Liver (tissue), 8 donors: ENCODE measurements at regions not wholly inside any gene's neighbourhood (a gene's known extent, or its start where the extent isn't known, plus 50 kb on each side); places are given as distances from the start of the nearest gene placed in this dataset.

Experiments
- DNase-seq: peaks from one replicate; pipeline ENCODE4 v3.0.0-alpha.2; 2017; ENCODE audit warnings: low spot score
- H3K27ac ChIP-seq, 2 donors: one replicate each; pipeline ENCODE4 v1.7.0; 2013; ENCODE audit warnings: inconsistent platforms in 2 of 2, low read length in 2 of 2, control low read depth in 1 of 2, low read depth in 1 of 2, mild to moderate bottlenecking in 1 of 2
- H3K27me3 ChIP-seq, 4 donors: one replicate each; pipeline versions ENCODE4 v1.6.1 to v1.7.0; 2013; ENCODE audit warnings: low read length in 3 of 4, inconsistent platforms in 1 of 4, mild to moderate bottlenecking in 1 of 4, moderate library complexity in 1 of 4; ENCODE audit not compliant: control insufficient read depth in 4 of 4, insufficient read depth in 4 of 4
- H3K36me3 ChIP-seq, 4 donors: one replicate each; pipeline versions ENCODE4 v1.6.1 to v1.7.0; 2013; ENCODE audit warnings: low read length in 3 of 4, mild to moderate bottlenecking in 3 of 4, low read depth in 1 of 4, moderate library complexity in 1 of 4; ENCODE audit not compliant: control insufficient read depth in 4 of 4, insufficient read depth in 3 of 4
- H3K4me1 ChIP-seq, 4 donors: one replicate each; pipeline versions ENCODE4 v1.6.1 to v1.7.0; 2013; ENCODE audit warnings: low read length in 3 of 4, mild to moderate bottlenecking in 3 of 4, moderate library complexity in 1 of 4; ENCODE audit not compliant: control insufficient read depth in 4 of 4, insufficient read depth in 4 of 4
- H3K4me3 ChIP-seq, 3 donors: one replicate each; pipeline versions ENCODE4 v1.6.1 to v1.7.0; 2013; ENCODE audit warnings: low read length in 3 of 3, control low read depth in 1 of 3, low read depth in 1 of 3, mild to moderate bottlenecking in 1 of 3
- H3K9ac ChIP-seq, 2 donors: one replicate each; pipeline ENCODE4 v1.7.0; 2013; ENCODE audit warnings: low read length in 2 of 2, mild to moderate bottlenecking in 2 of 2, moderate library complexity in 2 of 2, control low read depth in 1 of 2, low read depth in 1 of 2
- H3K9me3 ChIP-seq, 4 donors: one replicate each; pipeline versions ENCODE4 v1.6.1 to v1.7.0; 2013; ENCODE audit warnings: low read length in 3 of 4; ENCODE audit not compliant: control insufficient read depth in 4 of 4
- ATF3 ChIP-seq: IDR thresholded peaks from 2 replicates; pipeline ENCODE4 v1.6.1; 2016; ENCODE audit warnings: antibody characterized with exemption
- CTCF ChIP-seq: fragments of 150-350 bp; IDR thresholded peaks from 2 replicates; pipeline ENCODE4 v1.5.1; 2017; ENCODE audit warnings: improper control_type of control experiment, low read depth, low read length; ENCODE audit not compliant: missing input control
- EGR1 ChIP-seq, 2 donors: IDR thresholded peaks; 2 replicates each; pipeline ENCODE4 v1.6.1; 2016 to 2018; ENCODE audit warnings: antibody characterized with exemption in 2 of 2, low read depth in 2 of 2
- FOXA1 ChIP-seq: IDR thresholded peaks from 2 replicates; pipeline ENCODE4 v1.6.1; 2016; ENCODE audit warnings: antibody characterized with exemption
- FOXA2 ChIP-seq: IDR thresholded peaks from 2 replicates; pipeline ENCODE4 v1.6.1; 2016; ENCODE audit warnings: antibody characterized with exemption
- GABPA ChIP-seq, 2 donors: IDR thresholded peaks in 1 of 2; conservative IDR thresholded peaks in 1 of 2; 2 replicates each; pipeline ENCODE4 v1.6.1; 2016; ENCODE audit warnings: antibody characterized with exemption in 2 of 2, mild to moderate bottlenecking in 1 of 2, moderate library complexity in 1 of 2
- HNF4A ChIP-seq, 2 donors: conservative IDR thresholded peaks; 2 replicates each; pipeline ENCODE4 v1.6.1; 2016; ENCODE audit warnings: antibody characterized with exemption in 2 of 2, mild to moderate bottlenecking in 2 of 2
- HNF4G ChIP-seq: IDR thresholded peaks from 2 replicates; pipeline ENCODE4 v1.6.1; 2016; ENCODE audit warnings: antibody characterized with exemption
- JUND ChIP-seq, 2 donors: IDR thresholded peaks; 2 replicates each; pipeline ENCODE4 v1.6.1; 2016; ENCODE audit warnings: antibody characterized with exemption in 2 of 2
- MAX ChIP-seq: IDR thresholded peaks from 2 replicates; pipeline ENCODE4 v1.6.1; 2016; ENCODE audit warnings: antibody characterized with exemption
- NR2F2 ChIP-seq: IDR thresholded peaks from 2 replicates; pipeline ENCODE4 v1.6.1; 2016; ENCODE audit warnings: antibody characterized with exemption
- RAD21 ChIP-seq, 2 donors: IDR thresholded peaks; 2 replicates each; pipeline ENCODE4 v1.6.1; 2016; ENCODE audit warnings: antibody characterized with exemption in 2 of 2, mild to moderate bottlenecking in 2 of 2
- REST ChIP-seq: IDR thresholded peaks from 2 replicates; pipeline ENCODE4 v1.6.1; 2016; ENCODE audit warnings: antibody characterized with exemption, mild to moderate bottlenecking
- SP1 ChIP-seq: IDR thresholded peaks from 2 replicates; pipeline ENCODE4 v1.6.1; 2018; ENCODE audit warnings: antibody characterized with exemption, mild to moderate bottlenecking
- YY1 ChIP-seq: IDR thresholded peaks from 2 replicates; pipeline ENCODE4 v1.6.1; 2016; ENCODE audit warnings: antibody characterized with exemption, mild to moderate bottlenecking
- ZBTB33 ChIP-seq: IDR thresholded peaks from 2 replicates; pipeline ENCODE4 v1.6.1; 2016; ENCODE audit warnings: antibody characterized with exemption
- WGBS: extraction: QIAGEN DNeasy Blood & Tissue Kit; methylation state at CpG from one replicate; pipeline ENCODE4 v1.1.7; 2013; 5-methylcytosine and 5-hydroxymethylcytosine counted together
- donor health status: healthy.
- donor health status: healthy.
- donor health status: healthy.
- donor health status: healthy.
- donor health status: healthy.

- no peaks in the 10 kb centered on the region for H3K4me1 ChIP-seq
- H3K27ac ChIP-seq, result no peak overlapping the region
- no peaks in the 10 kb centered on the region for H3K9me3 ChIP-seq
- TF ChIP-seq HNF4A (conservative IDR thresholded peaks at IDR 0.05) (no peak), EGR1 (IDR thresholded peaks at IDR 0.05; ENCODE audit: low read depth in 2 of 2) (no peak), HNF4G (no peak), ATF3 (no peak), FOXA2 (no peak), YY1 (no peak), ZBTB33 (no peak), SP1 (no peak), RAD21 (IDR thresholded peaks at IDR 0.05) (no peak), GABPA (IDR thresholded peaks at IDR 0.05 in 1 of 2, conservative IDR thresholded peaks at IDR 0.05 in 1 of 2) (no peak)
- no peaks in the 10 kb centered on the region for H3K27me3 ChIP-seq
- no peak for DNase-seq
- H3K9ac ChIP-seq, result no peak overlapping the region
- WGBS, result 69% methylated on average over 1 of the region's 1 CpG
- H3K36me3 ChIP-seq, result no peaks in the 10 kb centered on the region
- no peak overlapping the region for H3K4me3 ChIP-seq
These were observed 230.8 kb downstream of the TANC2 start for GRCh38 chr17:63196772-63197335.

GRCh38 chr17:63203652-63204051, 237.6 kb downstream of the TANC2 start:
- Histone ChIP-seq H3K27ac (no peak overlapping the region), H3K4me3 (no peak overlapping the region), H3K4me1 (no peaks in the 10 kb centered on the region), H3K36me3 (no peaks in the 10 kb centered on the region), H3K9me3 (peaks cover 0 to 2% (median under 1%) of the 10 kb centered on the region in 4 donors), H3K9ac (no peak overlapping the region), H3K27me3 (no peaks in the 10 kb centered on the region)
- 92% methylated on average over 2 of the region's 2 CpGs for WGBS
- DNase-seq, result no peak
- no peak for TF ChIP-seq GABPA (IDR thresholded peaks at IDR 0.05 in 1 of 2, conservative IDR thresholded peaks at IDR 0.05 in 1 of 2)
- no peak for TF ChIP-seq JUND (IDR thresholded peaks at IDR 0.05)
- TF ChIP-seq CTCF, result no peak
- TF ChIP-seq YY1, result no peak
- no peak for TF ChIP-seq EGR1 (IDR thresholded peaks at IDR 0.05; ENCODE audit: low read depth in 2 of 2)
- no peak for TF ChIP-seq FOXA1
- TF ChIP-seq NR2F2, result no peak
- TF ChIP-seq MAX, result no peak
- no peak for TF ChIP-seq REST
